B cell (primary cell): ENCODE measurements at regions not wholly inside any gene's neighbourhood (a gene's known extent, or its start where the extent isn't known, plus 50 kb on each side); places are given as distances from the start of the nearest gene placed in this dataset.

Source experiments
- ATAC-seq: fragments of 200-7000 bp; cut with Tn5 transposase; one replicate; pipeline ENCODE4 v1.10.0; 2021; ENCODE audit warnings: low read depth, mild to moderate bottlenecking, moderate number of reproducible peaks, moderate library complexity
- CTCF ChIA-PET: fragments of 350-600 bp; sonication (Branson Sonifier 250); formaldehyde crosslinking; loops from one replicate; lab custom pipeline; 2021; ENCODE audit warnings: antibody characterized with exemption, inconsistent platforms; lab: Charles Lee
- POLR2A ChIA-PET: fragments of 350-600 bp; sonication (Branson Sonifier 250); formaldehyde crosslinking; loops from one replicate; lab custom pipeline; 2021; ENCODE audit warnings: antibody characterized with exemption; lab: Charles Lee
- DNase-seq: peaks from one replicate; pipeline ENCODE4 v3.0.0; 2013
- H2AFZ ChIP-seq: 2 replicates; pipeline ENCODE4 v1.6.1; 2012; ENCODE audit warnings: mild to moderate bottlenecking, low read depth, low read length; ENCODE audit not compliant: insufficient read depth, poor library complexity, severe bottlenecking
- H3K27ac ChIP-seq, 2 donors: 1 replicate in 1 of 2; 2 replicates in 1 of 2; pipeline ENCODE4 v1.5.1; 2012 to 2013; ENCODE audit warnings: low read length in 2 of 2, mild to moderate bottlenecking in 2 of 2, moderate library complexity in 1 of 2
- H3K27me3 ChIP-seq, 4 experiments: fragments of 200-600 bp in 1 of 4; sonication (generic) in 1 of 4; replicated peaks in 1 of 4; 1 replicate in 2 of 4; 2 replicates in 2 of 4; pipeline versions ENCODE4 v1.6.1 to v1.7.0; 2013 to 2016; ENCODE audit warnings: low read length in 3 of 4, mild to moderate bottlenecking in 2 of 4, mixed read lengths in 1 of 4, moderate library complexity in 1 of 4; ENCODE audit not compliant: insufficient read depth in 4 of 4, control insufficient read depth in 3 of 4; ENCODE audit errors: control extremely low read depth in 1 of 4
- H3K36me3 ChIP-seq, 2 experiments: replicated peaks in 1 of 2; 1 replicate in 1 of 2; 2 replicates in 1 of 2; pipeline versions ENCODE4 v1.6.1 to v1.7.1; 2013; ENCODE audit warnings: low read length in 1 of 2; ENCODE audit not compliant: insufficient read depth in 2 of 2, control insufficient read depth in 1 of 2; ENCODE audit errors: control extremely low read depth in 1 of 2, extremely low read depth in 1 of 2
- H3K4me1 ChIP-seq, 2 donors: fragments of 200-600 bp in 1 of 2; sonication (generic) in 1 of 2; 1 replicate in 1 of 2; 2 replicates in 1 of 2; pipeline versions ENCODE4 v1.5.1 to v1.6.1; 2013 to 2017; ENCODE audit warnings: low read length in 2 of 2; ENCODE audit not compliant: control insufficient read depth in 2 of 2, insufficient read depth in 2 of 2
- H3K4me2 ChIP-seq: replicated peaks from 2 replicates; pipeline ENCODE3; 2012; ENCODE audit warnings: mild to moderate bottlenecking, low read depth, low read length; ENCODE audit not compliant: poor library complexity, severe bottlenecking
- H3K4me3 ChIP-seq, 5 experiments: fragments of 200-600 bp in 1 of 5; sonication (generic) in 1 of 5; 1 replicate in 3 of 5; 2 replicates in 2 of 5; pipeline versions ENCODE4 v1.5.1 to v1.7.0; 2011 to 2016; ENCODE audit warnings: low read length in 4 of 5, mild to moderate bottlenecking in 4 of 5, low read depth in 2 of 5, control low read depth in 1 of 5, moderate library complexity in 1 of 5; ENCODE audit not compliant: insufficient read depth in 1 of 5; ENCODE audit errors: control extremely low read depth in 1 of 5, extremely low read depth in 1 of 5
- H3K79me2 ChIP-seq: fragments of 200-600 bp; sonication (generic); one replicate; pipeline ENCODE4 v1.6.0; 2016; ENCODE audit warnings: low read length; ENCODE audit not compliant: control insufficient read depth, insufficient read depth
- H3K9ac ChIP-seq: fragments of 200-600 bp; sonication (generic); 2 replicates; pipeline ENCODE4 v1.6.1; 2017; ENCODE audit warnings: mild to moderate bottlenecking, low read length, moderate library complexity
- H3K9me3 ChIP-seq, 3 donors: one replicate each; pipeline versions ENCODE4 v1.6.1 to v1.7.1; 2013; ENCODE audit warnings: low read length in 2 of 3; ENCODE audit not compliant: control insufficient read depth in 2 of 3, insufficient read depth in 1 of 3; ENCODE audit errors: control extremely low read depth in 1 of 3
- H4K20me1 ChIP-seq: 2 replicates; pipeline ENCODE4 v1.6.0; 2012; ENCODE audit warnings: mild to moderate bottlenecking, low read length; ENCODE audit not compliant: insufficient read depth, control insufficient read depth, poor library complexity, severe bottlenecking
- H3K27ac Mint-ChIP-seq: one replicate; pipeline ENCODE4 v1.8.0; 2021; ENCODE audit warnings: mixed read lengths
- H3K27me3 Mint-ChIP-seq: one replicate; pipeline ENCODE4 v1.8.0; 2021; ENCODE audit warnings: mixed read lengths
- H3K4me1 Mint-ChIP-seq: one replicate; pipeline ENCODE4 v1.8.0; 2021; ENCODE audit warnings: mixed read lengths
- H3K4me3 Mint-ChIP-seq: one replicate; pipeline ENCODE4 v1.8.0; 2021; ENCODE audit warnings: mixed read lengths
- H3K9me3 Mint-ChIP-seq: one replicate; pipeline ENCODE4 v1.8.0; 2022; ENCODE audit warnings: mixed read lengths; ENCODE audit not compliant: insufficient read depth
- CTCF ChIP-seq: fragments of 200-600 bp; IDR thresholded peaks from one replicate; pipeline ENCODE4 v1.8.0; 2022; ENCODE audit warnings: antibody characterized with exemption, mild to moderate bottlenecking
- EZH2 ChIP-seq: IDR thresholded peaks from 2 replicates; pipeline ENCODE4 v1.6.1; 2012; ENCODE audit warnings: borderline replicate concordance, low read depth, mild to moderate bottlenecking, moderate library complexity, low read length; ENCODE audit not compliant: insufficient read depth, poor library complexity, severe bottlenecking
- WGBS: methylation state at CpG from one replicate; pipeline ENCODE4 v1.1.5; 2013; ENCODE audit warnings: missing lambda C conversion rate; ENCODE audit not compliant: insufficient coverage; 5-methylcytosine and 5-hydroxymethylcytosine counted together
- intact Hi-C: fragments of 100-400 bp; cut with micrococcal nuclease; formaldehyde crosslinking; loops from one replicate; pipeline ENCODE4 v1.10.0; 2022

- Histone ChIP-seq H3K9me3 (no peaks in the 10 kb centered on the region), H3K79me2 (no peaks in the 10 kb centered on the region), H3K27me3 (no peaks in the 10 kb centered on the region), H3K4me1 (no peaks in the 10 kb centered on the region), H3K27ac (no peak overlapping the region), H3K4me3 (no peak overlapping the region), H2AFZ (no peak overlapping the region), H3K4me2 (no peak overlapping the region), H4K20me1 (no peaks in the 10 kb centered on the region), H3K9ac (no peak overlapping the region), H3K36me3 (no peaks in the 10 kb centered on the region)
- ChIA-PET POLR2A (no interaction called here), CTCF (no interaction called here)
- 99% methylated on average over 3 of the region's 3 CpGs for WGBS
- H3K27ac Mint-ChIP-seq = no peak overlapping the region
- H3K9me3 Mint-ChIP-seq = no peaks in the 10 kb centered on the region
- intact Hi-C loops = no loop called here
- H3K4me3 Mint-ChIP-seq = no peak overlapping the region
- no peak for DNase-seq
- peaks cover 30% of the 10 kb centered on the region for H3K27me3 Mint-ChIP-seq
- TF ChIP-seq EZH2 = no peak
- no peak for TF ChIP-seq CTCF
- H3K4me1 Mint-ChIP-seq = no peaks in the 10 kb centered on the region
- ATAC-seq = no peak
Measured at GRCh38 chr2:9156483-9156882, 50.1 kb upstream of the ASAP2 start.

GRCh38 chr2:9154061-9154460 is 52.6 kb upstream of the ASAP2 start:
- no peak overlapping the region for H3K27ac Mint-ChIP-seq
- WGBS = no CpG with 5 or more reads among the region's 2 CpGs
- Histone ChIP-seq H3K36me3 (no peaks in the 10 kb centered on the region), H3K4me1 (no peaks in the 10 kb centered on the region), H3K27me3 (no peaks in the 10 kb centered on the region), H3K9me3 (no peaks in the 10 kb centered on the region), H3K79me2 (no peaks in the 10 kb centered on the region), H3K9ac (no peak overlapping the region), H2AFZ (no peak overlapping the region), H4K20me1 (no peaks in the 10 kb centered on the region), H3K27ac (no peak overlapping the region), H3K4me3 (no peak overlapping the region), H3K4me2 (no peak overlapping the region)
- intact Hi-C loops = no loop called here
- H3K9me3 Mint-ChIP-seq = no peaks in the 10 kb centered on the region
- H3K27me3 Mint-ChIP-seq = peaks cover 30% of the 10 kb centered on the region
- TF ChIP-seq CTCF = no peak
- TF ChIP-seq EZH2 = no peak
- no peaks in the 10 kb centered on the region for H3K4me1 Mint-ChIP-seq
- ATAC-seq (no peak), DNase-seq (no peak)
- ChIA-PET POLR2A (no interaction called here), CTCF (no interaction called here)
- no peak overlapping the region for H3K4me3 Mint-ChIP-seq
